GM19455 (cell line): ENCODE measurements at regions not wholly inside any gene's neighbourhood (a gene's known extent, or its start where the extent isn't known, plus 50 kb on each side); places are given as distances from the start of the nearest gene placed in this dataset.

Source experiments
- ATAC-seq: cut with Tn5 transposase; IDR thresholded peaks from one replicate; pipeline ENCODE4 v1.9.1; 2021; ENCODE audit not compliant: unreplicated experiment

- ATAC-seq = no peak
Observed at GRCh38 chr12:127696963-127697362, 570.0 kb upstream of the TMEM132C start.

- ATAC-seq = no peak
Observed at GRCh38 chr12:127703026-127703425, 563.9 kb upstream of the TMEM132C start.

GRCh38 chr12:127711108-127711507 lies 555.9 kb upstream of the TMEM132C start:
- no peak for ATAC-seq

GRCh38 chr12:127712561-127712960 lies 554.4 kb upstream of the TMEM132C start:
- ATAC-seq = no peak

GRCh38 chr12:127716166-127716565 lies 550.8 kb upstream of the TMEM132C start:
- ATAC-seq = no peak

GRCh38 chr12:127717278-127717677 lies 549.7 kb upstream of the TMEM132C start:
- ATAC-seq = no peak

GRCh38 chr12:127720334-127720733 lies 546.6 kb upstream of the TMEM132C start:
- ATAC-seq = no peak

GRCh38 chr12:127722611-127723010 lies 544.4 kb upstream of the TMEM132C start:
- ATAC-seq = no peak

- ATAC-seq = no peak
Observed at GRCh38 chr12:127723251-127723650, 543.7 kb upstream of the TMEM132C start.

GRCh38 chr12:127726671-127727315 lies 540.2 kb upstream of the TMEM132C start:
- no peak for ATAC-seq

- no peak for ATAC-seq
Observed at GRCh38 chr12:127728285-127728684, 538.7 kb upstream of the TMEM132C start.

- no peak for ATAC-seq
Observed at GRCh38 chr12:127728729-127729128, 538.2 kb upstream of the TMEM132C start.

- no peak for ATAC-seq
Observed at GRCh38 chr12:127729381-127729780, 537.6 kb upstream of the TMEM132C start.

- ATAC-seq = no peak
Observed at GRCh38 chr12:127731657-127732056, 535.3 kb upstream of the TMEM132C start.

- ATAC-seq = no peak
Observed at GRCh38 chr12:127742231-127742630, 524.7 kb upstream of the TMEM132C start.

GRCh38 chr12:127745469-127746212 lies 521.3 kb upstream of the TMEM132C start:
- ATAC-seq = no peak

- ATAC-seq = no peak
Observed at GRCh38 chr12:127749416-127749815, 517.6 kb upstream of the TMEM132C start.

- no peak for ATAC-seq
Observed at GRCh38 chr12:127750076-127750840, 516.7 kb upstream of the TMEM132C start.

GRCh38 chr12:127752802-127753201 lies 514.2 kb upstream of the TMEM132C start:
- no peak for ATAC-seq

- no peak for ATAC-seq
Observed at GRCh38 chr12:127760357-127760756, 506.6 kb upstream of the TMEM132C start.

GRCh38 chr12:127760996-127761395 lies 506.0 kb upstream of the TMEM132C start:
- no peak for ATAC-seq

- no peak for ATAC-seq
Observed at GRCh38 chr12:127761880-127762279, 505.1 kb upstream of the TMEM132C start.
